Fibroblast of pulmonary artery (primary cell): ENCODE measurements at regions not wholly inside any gene's neighbourhood (a gene's known extent, or its start where the extent isn't known, plus 50 kb on each side); places are given as distances from the start of the nearest gene placed in this dataset.

Experiments
- DNase-seq: peaks from one replicate; pipeline ENCODE4 v3.0.0-alpha.2; 2010; ENCODE audit warnings: low read depth
- H3K4me3 ChIP-seq: replicated peaks from 2 replicates; pipeline ENCODE4 v1.5.1; 2011; ENCODE audit warnings: low read depth, mild to moderate bottlenecking, control low read depth, low read length, moderate library complexity
- CTCF ChIP-seq: IDR thresholded peaks from 2 replicates; pipeline ENCODE4 v1.5.1; 2011; ENCODE audit warnings: mild to moderate bottlenecking, control low read depth, low read length, inconsistent platforms; ENCODE audit errors: missing control alignments

GRCh38 chr2:12052796-12053195 is 306.4 kb downstream of the LPIN1 start:
- TF ChIP-seq CTCF = no peak
- no peak for DNase-seq
- H3K4me3 ChIP-seq = no peak overlapping the region

GRCh38 chr2:12054956-12055618 is 308.7 kb downstream of the LPIN1 start:
- TF ChIP-seq CTCF = no peak
- no peak overlapping the region for H3K4me3 ChIP-seq
- DNase-seq = no peak

GRCh38 chr2:12057436-12058166 is 311.2 kb downstream of the LPIN1 start:
- H3K4me3 ChIP-seq = no peak overlapping the region
- DNase-seq = no peak
- no peak for TF ChIP-seq CTCF

- H3K4me3 ChIP-seq = no peak overlapping the region
- peak; percentile 12 for DNase-seq
- TF ChIP-seq CTCF = no peak
These were observed 313.4 kb downstream of the LPIN1 start for GRCh38 chr2:12059616-12060441.

- no peak for DNase-seq
- H3K4me3 ChIP-seq = no peak overlapping the region
- no peak for TF ChIP-seq CTCF
These were observed 314.5 kb downstream of the LPIN1 start for GRCh38 chr2:12060886-12061285.

- H3K4me3 ChIP-seq = no peak overlapping the region
- no peak for DNase-seq
- TF ChIP-seq CTCF = no peak
These were observed 315.0 kb downstream of the LPIN1 start for GRCh38 chr2:12061286-12062052.
